Muscle layer of duodenum (tissue), 2 donors: ENCODE measurements at regions not wholly inside any gene's neighbourhood (a gene's known extent, or its start where the extent isn't known, plus 50 kb on each side); places are given as distances from the start of the nearest gene placed in this dataset.
"Not testable (repeated sequence)": the region's sequence is repeated elsewhere in the genome, so short reads cannot be mapped to it uniquely, and the experiment has no call there.

ENCODE experiments used
- H3K27ac ChIP-seq: one replicate; pipeline ENCODE4 v1.7.0; 2013; ENCODE audit warnings: mild to moderate bottlenecking, low read length
- H3K27me3 ChIP-seq: one replicate; pipeline ENCODE4 v1.7.0; 2013; ENCODE audit warnings: low read depth, mild to moderate bottlenecking, control low read depth, low read length
- H3K36me3 ChIP-seq, 2 donors: one replicate each; pipeline ENCODE4 v1.7.0; 2013; ENCODE audit warnings: low read length in 2 of 2, control low read depth in 1 of 2, mild to moderate bottlenecking in 1 of 2; ENCODE audit not compliant: insufficient read depth in 2 of 2, control insufficient read depth in 1 of 2
- H3K4me1 ChIP-seq, 2 donors: one replicate each; pipeline ENCODE4 v1.7.0; 2013; ENCODE audit warnings: low read length in 2 of 2, mild to moderate bottlenecking in 2 of 2, control low read depth in 1 of 2, moderate library complexity in 1 of 2; ENCODE audit not compliant: insufficient read depth in 2 of 2, control insufficient read depth in 1 of 2
- H3K4me3 ChIP-seq, 2 donors: one replicate each; pipeline ENCODE4 v1.7.0; 2013; ENCODE audit warnings: low read length in 2 of 2, low read depth in 1 of 2, mild to moderate bottlenecking in 1 of 2
- H3K9me3 ChIP-seq, 2 donors: one replicate each; pipeline ENCODE4 v1.7.0; 2013; ENCODE audit warnings: low read length in 2 of 2, control low read depth in 1 of 2, mild to moderate bottlenecking in 1 of 2; ENCODE audit not compliant: control insufficient read depth in 1 of 2
- donor health status: healthy.

DNA sequence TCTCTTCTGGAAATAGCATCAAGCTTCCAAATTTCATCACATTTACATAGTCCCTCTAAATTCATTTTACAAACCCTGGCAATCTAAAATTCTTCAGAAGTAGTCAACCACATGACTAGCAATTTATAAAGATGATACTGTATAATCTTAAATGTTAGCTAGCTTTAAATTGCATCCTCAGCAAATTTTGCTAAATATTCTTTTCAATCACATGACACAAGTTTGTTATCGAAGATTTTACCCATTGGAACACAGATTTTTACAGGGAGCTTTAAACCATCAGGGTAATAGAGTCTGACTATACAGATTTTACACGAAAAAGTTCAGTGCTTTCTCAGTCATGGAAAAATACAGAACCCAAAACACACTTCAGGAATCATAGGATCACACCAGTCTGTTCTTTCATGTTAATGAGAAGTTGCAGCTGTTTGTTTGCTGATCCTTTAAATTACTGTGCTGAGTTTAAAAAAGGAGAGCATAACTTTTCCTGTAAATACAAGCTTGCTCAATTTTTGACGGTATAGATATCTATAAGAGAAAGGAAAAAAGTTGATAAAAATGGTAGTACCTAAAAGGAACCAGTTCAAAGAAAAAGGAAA is 445.8 kb upstream of the ADGRB3 start:
- H3K36me3 ChIP-seq: no peaks in the 10 kb centered on the region
- no peaks in the 10 kb centered on the region for H3K4me1 ChIP-seq
- H3K27ac ChIP-seq: no peak overlapping the region
- no peaks in the 10 kb centered on the region for H3K9me3 ChIP-seq
- H3K27me3 ChIP-seq: no peaks in the 10 kb centered on the region
- no peak overlapping the region for H3K4me3 ChIP-seq

DNA sequence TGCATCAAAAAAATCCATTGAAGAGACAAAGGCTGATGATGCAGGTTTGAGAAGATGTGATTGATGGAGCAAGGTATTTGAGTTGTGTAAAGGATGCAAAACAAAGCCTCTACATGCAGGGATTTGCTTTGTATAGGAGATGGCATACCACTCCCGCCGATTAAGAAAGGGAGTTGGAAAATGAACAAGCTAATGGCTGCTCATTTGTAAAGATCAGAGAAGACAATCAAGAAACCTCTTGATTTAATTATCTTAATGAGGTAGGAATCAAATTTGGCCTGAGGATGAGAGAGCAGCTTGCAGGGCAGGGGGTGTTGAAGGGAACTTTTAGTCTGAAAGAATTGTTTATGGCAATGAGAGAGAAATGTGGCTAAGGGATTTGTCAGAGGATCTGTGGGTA is 448.2 kb upstream of the ADGRB3 start:
- Histone ChIP-seq H3K27ac (no peak overlapping the region), H3K4me3 (no peak overlapping the region), H3K27me3 (no peaks in the 10 kb centered on the region), H3K9me3 (no peaks in the 10 kb centered on the region), H3K4me1 (no peaks in the 10 kb centered on the region), H3K36me3 (no peaks in the 10 kb centered on the region)

DNA sequence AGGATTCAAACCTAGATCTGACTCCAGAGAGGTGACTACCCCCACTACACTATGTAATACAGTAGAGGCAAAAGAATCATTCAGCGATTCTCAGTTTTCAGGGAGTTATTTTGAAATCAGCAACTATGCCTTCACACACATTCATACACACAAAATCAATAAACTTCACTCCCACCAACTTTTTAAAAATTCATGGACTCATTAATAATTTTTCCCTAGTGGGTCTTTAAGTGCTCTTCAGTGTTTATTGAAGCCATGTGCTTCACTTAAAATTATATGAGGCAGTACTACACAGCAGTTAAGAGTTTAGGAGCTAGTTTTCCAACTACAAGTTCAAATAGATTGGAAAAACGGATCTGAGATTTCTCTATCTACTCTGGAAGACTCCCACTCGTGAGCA is 452.7 kb upstream of the ADGRB3 start:
- H3K27ac ChIP-seq: no peak overlapping the region
- no peaks in the 10 kb centered on the region for H3K27me3 ChIP-seq
- no peaks in the 10 kb centered on the region for H3K9me3 ChIP-seq
- no peak overlapping the region for H3K4me3 ChIP-seq
- no peaks in the 10 kb centered on the region for H3K36me3 ChIP-seq
- H3K4me1 ChIP-seq: no peaks in the 10 kb centered on the region

DNA sequence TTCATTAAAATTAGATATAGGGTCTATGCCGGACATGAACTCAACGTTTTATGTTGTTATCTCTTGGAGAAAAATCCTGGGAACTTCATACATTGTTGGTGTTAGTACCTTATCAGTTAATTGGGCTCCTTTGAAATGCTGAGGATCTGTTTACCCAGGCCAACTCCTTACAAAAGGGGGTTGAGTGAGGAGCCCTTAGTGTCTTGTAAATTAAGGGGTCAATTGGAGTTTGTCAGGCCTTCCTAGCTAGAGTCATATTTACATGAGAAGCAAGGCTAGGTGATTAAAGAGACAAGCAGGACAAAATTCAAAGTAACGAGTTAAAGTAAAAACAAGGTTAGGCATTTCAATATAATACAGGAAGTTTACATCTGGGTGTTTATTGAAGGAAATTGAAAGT is 454.1 kb upstream of the ADGRB3 start:
- H3K36me3 ChIP-seq, H3K4me3 ChIP-seq, H3K27ac ChIP-seq, H3K9me3 ChIP-seq, H3K27me3 ChIP-seq, H3K4me1 ChIP-seq: not testable (repeated sequence)

DNA sequence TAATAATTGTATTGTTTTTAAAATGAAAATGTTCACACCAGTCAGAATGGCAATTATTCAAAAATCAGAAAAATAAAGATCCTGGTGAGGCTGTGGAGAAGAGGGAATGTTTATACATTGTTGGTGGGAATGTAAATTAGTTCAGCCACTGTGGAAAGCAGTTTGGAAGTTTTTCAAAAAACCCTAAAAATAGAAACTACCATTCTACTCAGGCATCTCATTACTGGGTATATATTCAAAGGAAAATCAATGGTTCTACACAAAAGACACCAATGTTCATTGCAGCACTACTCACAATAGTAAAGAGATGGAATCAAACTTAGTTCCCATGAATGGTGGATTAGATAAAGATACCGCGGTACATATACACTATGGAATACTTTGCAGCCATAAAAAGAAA is 461.5 kb upstream of the ADGRB3 start:
- Histone ChIP-seq H3K27me3 (no peaks in the 10 kb centered on the region), H3K27ac (no peak overlapping the region), H3K4me3 (no peak overlapping the region), H3K9me3 (no peaks in the 10 kb centered on the region), H3K36me3 (no peaks in the 10 kb centered on the region), H3K4me1 (no peaks in the 10 kb centered on the region)

DNA sequence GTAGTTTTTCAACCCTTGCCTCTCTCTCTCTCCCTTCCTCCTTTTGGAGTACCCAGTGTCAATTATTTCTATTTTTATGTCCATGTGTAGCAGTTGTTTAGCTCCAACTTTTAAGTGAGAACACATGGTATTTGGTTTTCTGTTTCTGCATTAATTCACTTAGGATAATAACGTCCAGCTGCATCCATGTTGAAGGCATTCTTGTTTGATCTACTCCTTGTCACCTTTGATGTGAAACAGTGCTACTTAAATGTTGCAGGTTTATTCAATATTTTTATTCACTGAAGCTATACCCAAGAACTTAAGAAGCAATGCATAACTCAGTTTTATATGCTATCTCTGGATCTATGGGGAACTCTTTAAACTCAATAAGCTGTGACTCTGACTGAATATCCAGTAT is 465.2 kb upstream of the ADGRB3 start:
- Histone ChIP-seq H3K9me3 (no peaks in the 10 kb centered on the region), H3K27ac (no peak overlapping the region), H3K4me3 (no peak overlapping the region), H3K36me3 (no peaks in the 10 kb centered on the region), H3K4me1 (no peaks in the 10 kb centered on the region), H3K27me3 (no peaks in the 10 kb centered on the region)

DNA sequence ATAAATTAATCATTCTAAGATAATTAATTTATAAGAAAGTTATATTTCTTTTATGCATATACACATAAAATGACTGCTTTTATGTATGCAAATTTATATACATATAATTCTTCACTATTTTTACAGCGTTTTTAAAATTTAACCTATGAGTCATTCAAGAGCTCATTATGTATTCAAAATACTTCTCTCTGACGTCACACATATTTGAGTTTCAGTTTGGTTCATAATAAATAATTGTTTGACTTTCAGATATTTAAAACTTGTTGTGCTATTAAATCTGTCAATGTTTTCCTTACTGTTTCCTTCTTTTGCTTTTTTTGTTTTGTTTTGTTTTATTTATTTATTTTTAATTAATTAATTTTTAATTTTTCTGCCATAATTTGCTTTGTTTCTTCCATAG is 467.5 kb upstream of the ADGRB3 start:
- Histone ChIP-seq H3K36me3 (no peaks in the 10 kb centered on the region), H3K27me3 (no peaks in the 10 kb centered on the region), H3K4me3 (no peak overlapping the region), H3K27ac (no peak overlapping the region), H3K9me3 (no peaks in the 10 kb centered on the region), H3K4me1 (no peaks in the 10 kb centered on the region)

DNA sequence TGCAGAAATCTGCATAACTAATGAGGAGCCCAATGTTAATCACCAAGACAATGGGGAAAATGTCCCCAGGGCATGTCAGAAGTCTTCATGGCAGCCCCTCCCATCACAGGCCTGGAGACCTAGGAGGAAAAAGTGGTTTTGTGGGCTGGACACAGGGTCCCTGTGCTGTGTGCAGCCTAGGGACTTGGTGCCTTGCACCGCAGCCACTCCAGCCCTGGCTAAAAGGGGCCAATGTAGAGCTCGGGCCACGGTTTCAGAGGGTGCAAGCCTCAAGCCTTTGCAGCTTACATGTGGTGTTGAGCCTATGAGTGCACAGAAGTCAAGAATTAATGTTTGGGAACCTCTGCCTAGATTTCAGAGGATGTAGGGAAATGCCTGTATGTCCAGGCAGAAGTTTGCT is 474.3 kb upstream of the ADGRB3 start:
- not testable (repeated sequence) for H3K36me3 ChIP-seq, H3K9me3 ChIP-seq, H3K27me3 ChIP-seq, H3K4me1 ChIP-seq, H3K4me3 ChIP-seq, H3K27ac ChIP-seq

DNA sequence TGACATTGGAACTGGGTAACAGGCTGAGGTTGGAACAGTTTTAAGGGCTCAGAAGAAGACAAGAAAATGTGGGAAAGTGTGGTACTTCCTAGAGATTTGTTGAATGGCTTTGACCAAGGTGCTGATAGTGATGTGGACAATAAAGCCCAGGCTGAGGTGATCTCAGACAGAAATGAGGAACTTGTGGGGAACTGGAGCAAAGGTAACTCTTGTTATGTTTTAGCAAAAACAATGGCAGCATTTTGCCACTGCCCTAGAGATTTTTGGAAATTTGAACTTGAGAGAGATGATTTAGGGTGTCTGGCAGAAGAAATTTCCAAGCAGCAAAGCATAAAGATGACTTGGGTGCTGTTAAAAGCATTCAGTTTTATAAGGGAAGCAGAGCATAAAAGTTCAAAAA is 474.7 kb upstream of the ADGRB3 start:
- Histone ChIP-seq H3K9me3 (peaks cover 0 to 3% of the 10 kb centered on the region in 2 donors), H3K27ac (no peak overlapping the region), H3K36me3 (no peaks in the 10 kb centered on the region), H3K4me3 (no peak overlapping the region), H3K4me1 (no peaks in the 10 kb centered on the region), H3K27me3 (no peaks in the 10 kb centered on the region)

DNA sequence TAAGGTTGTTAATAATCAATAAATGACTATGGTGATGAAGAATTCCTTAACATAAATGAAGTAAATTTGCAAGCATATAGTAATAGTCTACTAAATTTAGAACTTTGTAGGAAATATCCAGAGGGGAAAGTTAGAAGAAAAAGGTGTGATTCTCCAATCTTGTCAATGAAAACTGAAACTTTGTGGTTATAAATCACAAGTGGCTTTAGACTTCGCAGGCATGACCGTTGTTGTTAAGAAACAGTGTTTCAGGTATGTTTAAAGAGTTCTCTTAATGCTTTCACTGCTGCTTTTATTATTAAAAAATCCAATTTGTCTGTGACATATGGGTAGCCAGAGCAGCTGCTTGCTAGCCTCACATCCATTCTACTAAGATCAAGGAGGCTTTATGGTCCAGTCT is 475.6 kb upstream of the ADGRB3 start:
- H3K36me3 ChIP-seq: no peaks in the 10 kb centered on the region
- H3K4me3 ChIP-seq: no peak overlapping the region
- H3K27ac ChIP-seq: no peak overlapping the region
- H3K9me3 ChIP-seq: peaks cover 0 to 3% of the 10 kb centered on the region in 2 donors
- H3K27me3 ChIP-seq: no peaks in the 10 kb centered on the region
- no peaks in the 10 kb centered on the region for H3K4me1 ChIP-seq

DNA sequence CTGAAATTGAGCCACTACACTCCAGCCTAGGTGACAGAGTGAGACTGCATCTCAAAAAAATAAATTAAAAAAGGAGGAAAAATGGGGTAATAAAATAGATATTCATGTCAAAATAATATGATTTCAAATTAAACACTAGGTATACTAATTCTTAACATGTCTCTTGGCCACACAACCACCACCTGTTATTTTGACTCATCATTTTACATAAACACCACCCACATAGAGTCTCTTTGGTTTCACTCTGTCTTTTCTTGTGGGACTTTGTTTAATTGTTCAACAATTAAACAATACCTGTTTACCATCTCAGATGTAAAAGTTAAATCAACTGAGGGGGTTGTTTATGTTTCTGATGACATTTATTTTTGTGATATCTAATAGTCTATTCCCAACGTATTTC is 476.8 kb upstream of the ADGRB3 start:
- Histone ChIP-seq H3K36me3 (no peaks in the 10 kb centered on the region), H3K27me3 (no peaks in the 10 kb centered on the region)

DNA sequence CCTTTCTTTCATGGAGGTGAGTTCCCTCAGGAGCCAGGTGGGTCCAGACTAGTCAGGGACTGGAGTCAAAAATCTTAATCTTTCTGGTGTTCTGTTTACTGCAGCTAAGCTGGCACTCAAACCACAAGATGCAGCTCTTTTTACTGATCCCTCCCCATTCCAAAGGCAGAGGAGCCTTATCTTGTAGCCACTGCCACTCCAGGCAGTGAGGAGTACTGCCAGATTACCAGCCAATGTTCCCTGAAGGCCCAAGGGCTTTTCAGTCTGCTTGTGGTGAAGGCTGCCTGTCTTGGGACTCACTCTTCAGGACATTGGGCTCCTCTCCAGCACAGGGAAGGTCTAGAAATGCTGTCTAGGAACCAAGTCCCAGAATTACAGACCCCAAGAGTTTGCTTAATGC is 490.4 kb upstream of the ADGRB3 start:
- H3K4me1 ChIP-seq: no peaks in the 10 kb centered on the region
- no peaks in the 10 kb centered on the region for H3K36me3 ChIP-seq
- H3K4me3 ChIP-seq: no peak overlapping the region
- no peaks in the 10 kb centered on the region for H3K27me3 ChIP-seq
- peaks cover 0 to 3% of the 10 kb centered on the region in 2 donors for H3K9me3 ChIP-seq
- no peak overlapping the region for H3K27ac ChIP-seq

More for the DNA sequence above, 476.8 kb upstream of the ADGRB3 start:
- H3K27ac ChIP-seq: no peak overlapping the region
- H3K4me1 ChIP-seq: no peaks in the 10 kb centered on the region
- no peak overlapping the region for H3K4me3 ChIP-seq
- peaks cover 0 to 3% of the 10 kb centered on the region in 2 donors for H3K9me3 ChIP-seq
